AG08396 (cell line): ENCODE measurements at regions not wholly inside any gene's neighbourhood (a gene's known extent, or its start where the extent isn't known, plus 50 kb on each side); places are given as distances from the start of the nearest gene placed in this dataset.
"Not testable (repeated sequence)": the region's sequence is repeated elsewhere in the genome, so short reads cannot be mapped to it uniquely, and the experiment has no call there.

Source experiments
- DNase-seq: peaks from one replicate; pipeline ENCODE4 v3.0.0; 2012; ENCODE audit warnings: low spot score, mixed read lengths

DNA sequence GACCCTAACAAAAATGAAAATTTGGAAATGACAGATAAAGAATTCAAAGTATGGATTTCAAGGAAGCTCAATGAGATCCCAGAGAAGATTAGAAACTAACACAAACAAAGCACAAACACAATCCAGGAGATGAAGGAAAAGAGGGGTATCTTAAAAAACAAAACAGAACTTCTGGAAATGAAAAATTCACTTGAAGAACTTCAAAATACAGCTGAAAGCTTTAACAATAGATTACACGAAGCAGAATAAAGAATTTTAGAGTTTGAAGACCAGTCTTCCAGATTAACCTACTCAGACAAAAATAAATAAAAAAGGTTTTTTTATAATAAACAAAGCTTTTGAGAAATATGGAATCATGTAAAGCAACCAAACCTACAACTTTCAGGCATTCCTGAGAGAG, 671.8 kb upstream of the SLC39A10 start:
- no peak for DNase-seq

DNA sequence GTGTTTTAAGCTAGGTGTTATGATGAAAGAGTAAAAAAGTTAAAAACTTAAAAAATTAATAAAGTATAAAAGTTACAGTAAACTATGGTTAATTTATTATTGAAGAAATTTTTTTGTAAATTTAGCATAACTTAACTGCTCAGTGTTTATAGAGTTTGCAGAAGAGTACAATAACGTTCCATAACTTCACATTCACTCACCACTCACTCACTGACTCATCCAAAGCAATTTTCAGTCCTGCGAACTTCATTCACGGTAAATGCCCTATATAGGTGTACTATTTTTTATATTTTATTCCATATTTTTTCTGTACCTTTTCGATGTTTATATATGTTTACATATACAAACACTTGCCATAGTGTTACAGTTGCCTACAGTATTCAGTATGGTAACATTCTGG, 694.8 kb upstream of the SLC39A10 start:
- DNase-seq = no peak

DNA sequence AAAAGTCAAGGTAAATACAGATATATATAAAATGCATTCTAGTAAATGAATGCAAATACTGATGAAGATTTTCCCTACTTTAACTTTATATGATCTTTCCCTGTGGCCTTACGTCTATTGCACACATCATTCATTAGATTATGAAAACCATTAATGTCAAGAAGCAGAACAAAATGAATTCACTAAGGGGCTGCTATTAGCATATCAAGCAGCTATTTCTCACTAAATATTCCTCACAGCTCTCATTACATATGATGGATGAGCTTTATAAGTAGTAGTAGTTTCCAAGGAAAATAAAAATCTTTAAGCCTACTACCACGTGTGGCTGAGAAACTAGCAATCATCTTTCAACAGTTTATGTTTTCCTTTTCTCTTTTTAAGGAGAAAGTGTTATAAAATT, 702.8 kb upstream of the SLC39A10 start:
- DNase-seq = no peak

GRCh38 chr2:194946826-194947225, 710.2 kb upstream of the SLC39A10 start:
- DNase-seq = no peak

DNA sequence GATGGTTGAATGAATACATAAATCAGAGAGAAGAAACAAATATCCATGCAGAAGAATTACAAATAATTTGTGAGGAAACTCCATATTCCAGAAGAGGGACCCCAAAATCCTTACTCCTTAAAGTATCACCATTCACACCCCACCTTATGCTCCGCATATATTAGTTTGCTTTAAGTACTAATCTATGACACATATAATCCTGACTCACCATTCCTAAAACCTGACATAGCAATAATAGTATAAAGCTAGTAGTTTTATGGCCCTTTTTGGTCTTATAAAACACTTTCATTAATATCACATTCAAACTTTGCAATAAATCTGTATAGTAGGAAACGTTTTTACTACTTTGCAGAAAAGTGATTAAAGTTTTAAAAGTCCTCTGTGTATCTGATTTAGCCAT, 719.0 kb upstream of the SLC39A10 start:
- no peak for DNase-seq

DNA sequence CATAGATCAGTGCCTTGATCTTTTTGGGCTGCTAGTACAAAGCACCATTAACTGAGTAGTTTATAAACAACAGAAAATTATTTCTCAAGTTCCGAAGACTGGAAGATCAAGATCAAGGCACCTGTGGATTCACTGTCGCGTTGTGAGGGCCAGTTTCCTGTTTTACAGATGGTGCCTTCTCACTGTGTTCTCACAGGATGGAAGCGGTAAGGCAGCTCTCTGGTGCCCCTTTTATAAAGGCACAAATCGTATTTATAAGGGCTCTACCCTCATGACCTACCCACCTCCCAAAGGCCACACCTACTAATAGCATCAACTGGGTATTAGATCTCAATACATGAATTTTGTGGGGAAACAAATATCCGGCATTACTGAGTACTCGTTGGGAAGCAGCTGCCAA, 729.5 kb upstream of the SLC39A10 start:
- no peak for DNase-seq

DNA sequence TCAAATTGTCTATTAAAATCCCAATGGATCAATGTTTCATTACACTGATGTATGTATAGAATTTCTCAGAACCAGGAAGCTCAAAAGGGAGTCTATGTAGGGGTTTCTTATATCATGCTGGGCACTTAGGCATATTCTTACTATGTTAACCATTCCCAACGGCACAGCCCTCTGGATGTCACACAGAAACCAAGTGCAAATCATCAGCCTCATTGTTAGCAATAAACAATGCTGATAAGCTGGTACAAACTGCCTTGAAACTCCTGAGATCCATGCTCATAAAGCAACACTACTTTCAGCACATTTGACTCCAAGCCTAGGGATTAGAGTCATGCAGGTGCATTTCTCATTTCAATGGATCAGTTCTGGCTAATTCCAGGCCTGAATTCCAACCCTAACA, 730.2 kb upstream of the SLC39A10 start:
- DNase-seq = no peak

GRCh38 chr2:194925742-194926141, 731.3 kb upstream of the SLC39A10 start:
- DNase-seq = no peak

DNA sequence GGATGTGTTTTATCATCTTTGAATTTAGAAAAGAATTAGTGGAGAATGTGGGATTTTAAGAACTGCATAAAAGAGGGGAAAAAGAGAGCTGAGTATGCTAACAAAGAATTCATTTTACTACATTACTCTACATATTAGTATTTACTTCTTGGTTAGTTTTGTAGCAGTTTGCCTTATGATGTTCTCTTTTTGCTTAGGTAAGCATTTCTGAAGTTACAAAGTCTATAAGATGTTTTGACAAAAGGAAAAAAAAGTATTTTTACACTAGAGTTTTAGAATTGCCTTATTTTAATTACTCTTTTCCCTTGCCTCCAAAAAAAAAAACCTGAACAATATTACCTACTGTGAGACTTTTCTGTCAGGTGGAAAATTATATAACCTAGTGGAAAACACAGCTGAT, 739.5 kb upstream of the SLC39A10 start:
- DNase-seq = no peak

DNA sequence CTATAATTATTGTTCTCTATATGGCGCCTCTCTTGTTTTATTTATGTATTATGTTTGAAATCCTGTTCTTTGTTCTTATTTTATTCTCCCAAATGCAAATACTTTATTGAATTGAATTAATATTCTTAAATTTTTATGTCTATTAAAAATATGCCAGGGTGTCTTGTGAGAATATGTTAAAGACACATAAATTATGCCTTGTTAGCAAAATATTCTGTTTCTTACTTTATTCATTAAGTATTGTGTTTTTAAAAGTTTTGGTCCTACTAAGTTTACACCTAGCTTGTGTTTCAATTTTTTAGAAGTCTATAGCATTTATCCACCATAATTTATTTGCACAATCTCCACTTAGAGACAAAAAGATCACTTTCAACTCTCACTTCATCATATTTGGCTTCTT, 741.5 kb upstream of the SLC39A10 start:
- DNase-seq = no peak

DNA sequence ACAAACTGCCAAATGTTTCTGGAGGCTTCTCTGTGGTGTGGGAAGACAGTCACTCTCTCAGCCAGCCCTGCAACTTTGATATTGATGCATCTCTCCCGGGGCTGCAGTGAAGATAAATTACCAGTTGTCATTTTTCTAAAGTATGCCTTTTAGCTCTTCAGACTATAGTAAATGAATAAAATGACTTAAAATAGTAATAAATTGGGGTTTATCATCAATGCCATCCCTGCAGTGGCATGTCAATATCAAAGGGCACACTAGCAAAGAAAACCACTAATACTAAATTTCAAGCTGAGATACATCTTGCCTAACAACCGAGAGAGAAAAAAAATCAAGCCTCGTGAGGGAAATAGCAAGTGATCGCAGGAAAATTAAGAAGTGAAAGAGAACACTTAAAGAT, 749.5 kb upstream of the SLC39A10 start:
- no peak for DNase-seq

DNA sequence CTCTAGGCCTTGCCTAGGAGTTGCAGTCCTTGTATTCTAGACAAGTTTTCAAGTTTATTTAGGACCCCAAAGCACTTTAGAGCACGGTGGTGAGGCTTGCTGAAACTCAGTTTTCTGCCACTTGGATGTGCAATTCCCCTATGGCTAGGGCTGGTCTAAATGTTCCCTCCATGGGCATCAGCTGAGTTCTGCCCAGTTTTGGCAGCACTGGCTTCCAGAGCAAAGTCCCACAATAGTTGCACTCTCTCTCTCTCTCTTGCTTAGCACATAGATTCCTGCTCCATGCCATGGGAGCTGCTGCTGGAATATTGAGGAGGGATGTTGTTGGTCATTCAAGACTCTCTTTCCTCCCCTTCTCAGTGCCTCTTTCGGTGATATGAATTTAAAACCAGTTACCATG, 760.2 kb upstream of the SLC39A10 start:
- DNase-seq = no peak

DNA sequence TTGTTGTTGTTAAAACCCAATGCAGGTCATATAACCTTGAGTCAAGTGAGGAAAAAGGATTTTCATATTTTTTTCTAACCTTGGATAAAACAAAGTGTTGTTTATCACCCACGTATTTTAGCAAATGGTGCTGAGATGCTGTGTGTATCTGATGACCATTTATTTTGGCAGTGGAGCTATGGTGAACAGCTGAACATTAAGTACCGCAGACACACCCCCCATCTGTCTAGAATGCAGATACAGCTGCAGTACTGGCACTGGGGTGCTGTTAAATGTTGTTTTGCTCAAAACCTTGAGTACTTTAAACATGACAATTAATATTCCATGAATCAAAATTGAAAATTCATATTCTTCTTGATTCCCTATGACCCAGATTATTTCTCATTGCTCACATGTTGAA, 773.3 kb upstream of the SLC39A10 start:
- no peak for DNase-seq

GRCh38 chr2:194870974-194871535, 786.0 kb upstream of the SLC39A10 start:
- DNase-seq = no peak

DNA sequence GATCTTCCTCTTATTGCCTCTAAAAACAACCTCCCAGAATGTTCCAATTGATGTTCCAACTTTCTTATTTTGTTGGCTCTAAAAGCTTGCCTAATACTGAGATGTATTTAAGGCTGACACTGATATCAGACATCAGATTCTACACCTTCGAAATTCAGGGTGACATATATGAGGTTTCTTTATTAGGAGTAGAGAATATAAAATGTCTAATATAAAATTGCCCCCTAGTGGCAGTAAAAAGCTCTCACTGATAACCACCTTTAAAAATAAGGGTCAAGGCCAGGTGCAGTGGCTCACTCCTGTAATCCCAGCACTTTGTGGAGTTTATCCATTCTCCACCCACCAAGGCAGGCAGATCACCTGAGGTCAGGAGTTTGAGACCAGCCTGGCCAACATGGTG, 789.7 kb upstream of the SLC39A10 start:
- no peak for DNase-seq

- no peak for DNase-seq
These were observed 802.1 kb upstream of the SLC39A10 start for GRCh38 chr2:194854941-194855340.

- no peak for DNase-seq
These were observed 814.2 kb upstream of the SLC39A10 start for GRCh38 chr2:194842871-194843270.

- DNase-seq = not testable (repeated sequence)
These were observed 822.7 kb upstream of the SLC39A10 start for GRCh38 chr2:194834371-194834770.

DNA sequence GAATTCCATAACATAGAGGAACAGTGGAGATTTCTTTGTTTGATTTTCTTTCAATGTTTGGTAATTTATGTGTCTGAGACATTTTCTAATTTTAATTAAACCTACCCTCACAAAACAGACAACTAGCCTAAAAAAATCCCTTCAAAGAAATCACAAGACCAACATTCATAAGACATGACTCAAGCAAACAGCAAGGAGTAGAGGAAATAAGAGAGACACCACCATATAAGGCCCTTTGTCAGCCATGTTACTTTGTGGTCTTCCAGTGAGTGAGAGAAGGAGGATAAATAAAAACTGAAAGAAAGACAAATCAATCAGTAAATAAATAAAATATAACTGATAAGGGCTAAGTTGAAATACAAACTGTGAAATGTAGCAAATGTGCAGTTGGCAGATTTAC, 830.8 kb upstream of the SLC39A10 start:
- DNase-seq = no peak

DNA sequence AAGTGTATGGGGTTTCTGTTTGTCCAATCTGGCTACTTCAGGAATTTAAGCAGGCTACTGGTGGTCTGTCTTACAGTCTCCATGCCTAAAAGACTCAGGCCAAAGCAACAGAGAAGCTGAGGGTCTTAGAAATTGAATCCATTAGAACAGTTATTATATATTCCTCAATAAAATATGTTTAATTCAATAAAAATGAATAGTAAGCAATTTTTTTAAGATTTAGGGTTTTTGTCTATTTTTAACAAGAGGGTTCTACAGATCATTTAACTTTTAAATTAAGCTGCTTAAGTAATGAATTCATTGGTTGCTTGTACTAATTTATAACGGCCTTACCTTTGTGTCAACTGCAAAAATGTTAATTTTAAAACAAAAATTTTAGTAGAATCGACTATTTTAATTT, 832.6 kb upstream of the SLC39A10 start:
- DNase-seq = no peak

GRCh38 chr2:194822657-194823056, 834.4 kb upstream of the SLC39A10 start:
- no peak for DNase-seq

GRCh38 chr2:194822097-194822496, 834.9 kb upstream of the SLC39A10 start:
- DNase-seq = no peak

DNA sequence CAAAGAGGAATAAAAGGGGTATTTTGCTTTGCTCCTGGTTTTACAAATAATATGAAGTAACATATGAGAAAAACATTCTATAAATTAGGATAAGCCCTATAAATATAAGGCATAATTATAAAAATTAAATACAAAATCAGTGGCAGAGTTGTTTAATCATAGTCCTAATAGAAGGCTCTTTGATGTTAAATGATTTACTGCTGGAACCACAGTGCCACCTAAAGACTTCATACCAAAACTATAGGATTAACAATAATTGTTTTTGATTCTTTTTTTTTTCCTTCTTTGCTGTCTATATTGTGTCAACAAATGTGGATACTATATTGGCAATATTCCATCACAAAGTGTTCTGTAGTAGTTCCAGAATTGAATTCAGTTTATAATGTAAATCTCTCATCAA, 837.7 kb upstream of the SLC39A10 start:
- no peak for DNase-seq

DNA sequence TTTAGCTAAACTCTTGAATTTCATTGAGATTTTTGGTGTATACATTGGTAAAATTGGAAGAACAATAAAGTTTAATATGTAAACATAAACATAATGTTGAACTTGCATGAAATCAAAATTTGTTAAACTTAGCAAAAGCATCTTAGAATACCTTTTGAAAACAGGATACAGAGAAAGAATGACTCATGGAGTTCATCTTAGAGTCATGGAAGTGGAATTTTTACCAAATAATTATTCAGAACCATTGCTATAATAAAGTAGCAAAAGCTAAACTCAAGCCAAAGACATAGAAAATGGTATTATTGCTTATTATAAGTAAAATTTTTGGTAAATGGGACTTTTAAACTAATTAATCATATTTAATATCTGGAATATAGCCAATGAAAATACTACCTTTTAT, 841.6 kb upstream of the SLC39A10 start:
- no peak for DNase-seq

GRCh38 chr2:194802589-194802988, 854.4 kb upstream of the SLC39A10 start:
- DNase-seq = no peak
